SK-N-SH treated with all-trans-retinoic acid at 6 μM for 48 hours (cell line): ENCODE measurements at regions not wholly inside any gene's neighbourhood (a gene's known extent, or its start where the extent isn't known, plus 50 kb on each side); places are given as distances from the start of the nearest gene placed in this dataset.

Experiments
- ATAC-seq: fragments of 200-7000 bp; cut with Tn5 transposase; 3 replicates; pipeline ENCODE4 v1.9.1; 2020; ENCODE audit warnings: mild to moderate bottlenecking, moderate library complexity
- ARNTL ChIP-seq: fragments of 450-650 bp; formaldehyde crosslinking; IDR thresholded peaks from 2 replicates; pipeline ENCODE4 v1.5.0; 2020; ENCODE audit warnings: low read depth, mild to moderate bottlenecking, moderate library complexity, borderline replicate concordance
- CSDC2 ChIP-seq: fragments of 250-450 bp; sonication (Bioruptor Pico); IDR thresholded peaks from 2 replicates; pipeline ENCODE4 v1.5.0; 2020; ENCODE audit warnings: mild to moderate bottlenecking, moderate library complexity
- ESRRG ChIP-seq: fragments of 250-450 bp; sonication (Bioruptor Pico); IDR thresholded peaks from 2 replicates; pipeline ENCODE4 v1.6.1; 2021; ENCODE audit warnings: mild to moderate bottlenecking
- GLIS3 ChIP-seq: fragments of 250-450 bp; sonication (Bioruptor Pico); IDR thresholded peaks from 2 replicates; pipeline ENCODE4 v1.5.0; 2020; ENCODE audit warnings: mild to moderate bottlenecking, moderate library complexity
- ISL1 ChIP-seq: fragments of 250-450 bp; sonication (Bioruptor Pico); IDR thresholded peaks from 2 replicates; pipeline ENCODE4 v2.1.2; 2022; ENCODE audit warnings: mild to moderate bottlenecking, moderate library complexity
- OSR1 ChIP-seq: fragments of 250-450 bp; sonication (Bioruptor Pico); IDR thresholded peaks from 2 replicates; pipeline ENCODE4 v1.8.0; 2022; ENCODE audit warnings: moderate library complexity, mild to moderate bottlenecking, inconsistent platforms
- POU6F1 ChIP-seq: fragments of 250-450 bp; sonication (Bioruptor Pico); IDR thresholded peaks from 2 replicates; pipeline ENCODE4 v1.8.0; 2021; ENCODE audit warnings: low read depth, mild to moderate bottlenecking, moderate library complexity, borderline replicate concordance
- PPARA ChIP-seq: fragments of 250-450 bp; sonication (Bioruptor Pico); IDR thresholded peaks from 2 replicates; pipeline ENCODE4 v1.5.0; 2020; ENCODE audit warnings: mild to moderate bottlenecking, borderline replicate concordance
- RARB ChIP-seq: fragments of 250-450 bp; sonication (Bioruptor Pico); IDR thresholded peaks from 2 replicates; pipeline ENCODE4 v1.8.0; 2021; ENCODE audit warnings: mild to moderate bottlenecking, moderate library complexity
- SNAI2 ChIP-seq: fragments of 250-450 bp; sonication (Bioruptor Pico); IDR thresholded peaks from 2 replicates; pipeline ENCODE4 v1.5.0; 2020; ENCODE audit warnings: mild to moderate bottlenecking, moderate library complexity
- TCF4 ChIP-seq: fragments of 250-450 bp; sonication (Bioruptor Pico); IDR thresholded peaks from 2 replicates; pipeline ENCODE4 v1.8.0; 2021; ENCODE audit warnings: mild to moderate bottlenecking, moderate library complexity, borderline replicate concordance
- TOX ChIP-seq: fragments of 250-450 bp; sonication (Bioruptor Pico); IDR thresholded peaks from 2 replicates; pipeline ENCODE4 v1.8.0; 2021; ENCODE audit warnings: mild to moderate bottlenecking, moderate library complexity, borderline replicate concordance
- TSHZ2 ChIP-seq: fragments of 250-450 bp; sonication (Bioruptor Pico); IDR thresholded peaks from 2 replicates; pipeline ENCODE4 v1.5.0; 2020; ENCODE audit warnings: mild to moderate bottlenecking, moderate library complexity
- ZC3H10 ChIP-seq: fragments of 250-450 bp; sonication (Bioruptor Pico); IDR thresholded peaks from 2 replicates; pipeline ENCODE4 v1.5.1; 2021; ENCODE audit warnings: mild to moderate bottlenecking, moderate library complexity
- ZFP3 ChIP-seq: fragments of 250-450 bp; sonication (Bioruptor Pico); IDR thresholded peaks from 2 replicates; pipeline ENCODE4 v1.5.0; 2020; ENCODE audit warnings: mild to moderate bottlenecking, moderate library complexity
- ZFP30 ChIP-seq: fragments of 450-650 bp; formaldehyde crosslinking; IDR thresholded peaks from 2 replicates; pipeline ENCODE4 v1.5.0; 2022; ENCODE audit warnings: mild to moderate bottlenecking, moderate library complexity
- ZNF565 ChIP-seq: fragments of 450-650 bp; formaldehyde crosslinking; conservative IDR thresholded peaks from 2 replicates; pipeline ENCODE4 v1.5.0; 2020; ENCODE audit warnings: low read depth, mild to moderate bottlenecking, moderate library complexity
- ZNF70 ChIP-seq: fragments of 450-650 bp; formaldehyde crosslinking; IDR thresholded peaks from 2 replicates; pipeline ENCODE4 v1.5.0; 2020; ENCODE audit warnings: mild to moderate bottlenecking, moderate library complexity
- ZNF8 ChIP-seq: fragments of 450-650 bp; formaldehyde crosslinking; IDR thresholded peaks from 2 replicates; pipeline ENCODE4 v1.5.0; 2020; ENCODE audit warnings: mild to moderate bottlenecking, moderate library complexity
- TF ChIP-seq, protein P1 (sequence below): fragments of 250-450 bp; sonication (Bioruptor Pico); IDR thresholded peaks from 2 replicates; pipeline ENCODE4 v1.8.0; 2020; ENCODE audit warnings: mild to moderate bottlenecking, moderate library complexity, borderline replicate concordance
- TF ChIP-seq, protein P2 (sequence below): fragments of 250-450 bp; sonication (Bioruptor Pico); IDR thresholded peaks from 2 replicates; pipeline ENCODE4 v1.5.1; 2021; ENCODE audit warnings: mild to moderate bottlenecking, moderate library complexity
- TF ChIP-seq, protein P3 (sequence below): fragments of 250-450 bp; sonication (Bioruptor Pico); IDR thresholded peaks from 2 replicates; pipeline ENCODE4 v1.5.1; 2020; ENCODE audit warnings: low read depth, mild to moderate bottlenecking, moderate library complexity

DNA sequence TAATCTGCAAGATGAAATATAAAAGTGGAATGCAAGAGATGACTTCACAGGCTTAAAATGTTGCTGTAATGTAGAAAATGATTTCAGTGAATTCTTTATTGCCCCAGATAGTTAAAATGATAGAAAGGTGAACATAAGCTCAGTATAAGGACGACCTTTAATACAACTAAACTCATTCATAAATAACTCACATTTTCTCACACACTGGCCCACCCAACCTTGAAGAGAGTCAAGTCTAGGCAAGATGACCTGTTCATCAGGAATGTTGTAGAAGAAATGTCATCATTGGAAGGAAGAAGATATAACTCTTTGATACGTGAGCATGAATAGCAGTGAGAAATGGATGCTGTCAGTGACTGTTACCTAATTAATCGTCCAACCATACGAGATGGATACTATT lies 111.1 kb upstream of the SASH1 start (continued):
- TF ChIP-seq ZNF8 (CRISPR knock-in tag) (no peak), SNAI2 (CRISPR knock-in tag) (no peak), TOX (CRISPR knock-in tag) (no peak), ZC3H10 (CRISPR knock-in tag) (no peak), ISL1 (CRISPR knock-in tag) (no peak)
- TF ChIP-seq, protein P1, sequence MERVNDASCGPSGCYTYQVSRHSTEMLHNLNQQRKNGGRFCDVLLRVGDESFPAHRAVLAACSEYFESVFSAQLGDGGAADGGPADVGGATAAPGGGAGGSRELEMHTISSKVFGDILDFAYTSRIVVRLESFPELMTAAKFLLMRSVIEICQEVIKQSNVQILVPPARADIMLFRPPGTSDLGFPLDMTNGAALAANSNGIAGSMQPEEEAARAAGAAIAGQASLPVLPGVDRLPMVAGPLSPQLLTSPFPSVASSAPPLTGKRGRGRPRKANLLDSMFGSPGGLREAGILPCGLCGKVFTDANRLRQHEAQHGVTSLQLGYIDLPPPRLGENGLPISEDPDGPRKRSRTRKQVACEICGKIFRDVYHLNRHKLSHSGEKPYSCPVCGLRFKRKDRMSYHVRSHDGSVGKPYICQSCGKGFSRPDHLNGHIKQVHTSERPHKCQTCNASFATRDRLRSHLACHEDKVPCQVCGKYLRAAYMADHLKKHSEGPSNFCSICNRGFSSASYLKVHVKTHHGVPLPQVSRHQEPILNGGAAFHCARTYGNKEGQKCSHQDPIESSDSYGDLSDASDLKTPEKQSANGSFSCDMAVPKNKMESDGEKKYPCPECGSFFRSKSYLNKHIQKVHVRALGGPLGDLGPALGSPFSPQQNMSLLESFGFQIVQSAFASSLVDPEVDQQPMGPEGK, result no peak
- TF ChIP-seq, protein P2, sequence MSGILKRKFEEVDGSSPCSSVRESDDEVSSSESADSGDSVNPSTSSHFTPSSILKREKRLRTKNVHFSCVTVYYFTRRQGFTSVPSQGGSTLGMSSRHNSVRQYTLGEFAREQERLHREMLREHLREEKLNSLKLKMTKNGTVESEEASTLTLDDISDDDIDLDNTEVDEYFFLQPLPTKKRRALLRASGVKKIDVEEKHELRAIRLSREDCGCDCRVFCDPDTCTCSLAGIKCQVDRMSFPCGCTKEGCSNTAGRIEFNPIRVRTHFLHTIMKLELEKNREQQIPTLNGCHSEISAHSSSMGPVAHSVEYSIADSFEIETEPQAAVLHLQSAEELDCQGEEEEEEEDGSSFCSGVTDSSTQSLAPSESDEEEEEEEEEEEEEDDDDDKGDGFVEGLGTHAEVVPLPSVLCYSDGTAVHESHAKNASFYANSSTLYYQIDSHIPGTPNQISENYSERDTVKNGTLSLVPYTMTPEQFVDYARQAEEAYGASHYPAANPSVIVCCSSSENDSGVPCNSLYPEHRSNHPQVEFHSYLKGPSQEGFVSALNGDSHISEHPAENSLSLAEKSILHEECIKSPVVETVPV (CRISPR knock-in tag), result no peak

DNA sequence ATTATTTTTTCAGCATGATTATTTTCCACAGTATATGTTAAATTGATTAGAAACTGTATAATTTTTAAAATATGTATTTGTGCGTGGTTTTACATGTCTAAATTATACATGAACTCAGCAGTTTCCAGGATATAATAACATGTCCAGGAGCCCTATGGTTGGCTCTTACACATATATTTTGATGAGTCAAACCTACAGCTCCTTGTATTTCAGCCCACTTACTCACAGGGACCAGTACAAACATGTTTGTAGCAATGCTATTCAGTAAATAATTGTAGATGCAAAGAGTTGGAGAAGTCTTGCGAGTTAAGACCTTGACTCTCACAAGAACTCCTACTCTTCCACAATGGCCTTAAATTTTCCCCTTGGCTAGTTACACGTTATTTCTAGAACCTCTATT lies 107.2 kb upstream of the SASH1 start:
- no peak for TF ChIP-seq ISL1 (CRISPR knock-in tag)
- no peak for TF ChIP-seq ARNTL (CRISPR knock-in tag)
- TF ChIP-seq ESRRG (CRISPR knock-in tag), result no peak
- TF ChIP-seq, protein P3, sequence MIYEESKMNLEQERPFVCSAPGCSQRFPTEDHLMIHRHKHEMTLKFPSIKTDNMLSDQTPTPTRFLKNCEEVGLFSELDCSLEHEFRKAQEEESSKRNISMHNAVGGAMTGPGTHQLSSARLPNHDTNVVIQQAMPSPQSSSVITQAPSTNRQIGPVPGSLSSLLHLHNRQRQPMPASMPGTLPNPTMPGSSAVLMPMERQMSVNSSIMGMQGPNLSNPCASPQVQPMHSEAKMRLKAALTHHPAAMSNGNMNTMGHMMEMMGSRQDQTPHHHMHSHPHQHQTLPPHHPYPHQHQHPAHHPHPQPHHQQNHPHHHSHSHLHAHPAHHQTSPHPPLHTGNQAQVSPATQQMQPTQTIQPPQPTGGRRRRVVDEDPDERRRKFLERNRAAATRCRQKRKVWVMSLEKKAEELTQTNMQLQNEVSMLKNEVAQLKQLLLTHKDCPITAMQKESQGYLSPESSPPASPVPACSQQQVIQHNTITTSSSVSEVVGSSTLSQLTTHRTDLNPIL (CRISPR knock-in tag), result no peak
- no peak for TF ChIP-seq ZFP3 (CRISPR knock-in tag)
- no peak for TF ChIP-seq ZNF8 (CRISPR knock-in tag)
- TF ChIP-seq GLIS3 (CRISPR knock-in tag), result no peak
- no peak for TF ChIP-seq OSR1 (CRISPR knock-in tag)
- no peak for TF ChIP-seq ZNF565 (CRISPR knock-in tag)
- peak; percentile 41; the same call in 1 of the 3 replicates for ATAC-seq

DNA sequence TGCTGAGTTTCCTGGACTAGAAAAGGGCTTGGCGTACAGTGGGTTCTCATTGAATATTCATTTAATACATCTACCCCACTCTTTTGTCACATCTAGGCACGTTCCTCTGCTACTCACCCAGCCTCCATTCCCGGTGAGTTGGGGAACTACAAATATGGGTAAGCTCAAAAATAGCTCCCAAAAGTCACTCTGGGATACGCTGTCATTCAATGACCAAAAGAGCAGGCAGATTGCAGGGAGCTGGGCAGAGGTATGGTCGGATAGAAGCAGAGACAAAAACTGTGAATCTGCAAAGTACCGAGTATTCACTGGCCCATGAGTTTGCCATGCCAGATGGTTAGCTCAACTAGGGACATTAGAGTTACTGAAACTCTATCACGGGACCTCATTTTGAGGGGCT lies 103.9 kb upstream of the SASH1 start:
- ATAC-seq, result no peak
- TF ChIP-seq ZFP30 (no peak), GLIS3 (CRISPR knock-in tag) (no peak), SNAI2 (CRISPR knock-in tag) (no peak), ISL1 (CRISPR knock-in tag) (no peak), ESRRG (CRISPR knock-in tag) (no peak), POU6F1 (CRISPR knock-in tag) (no peak), TOX (CRISPR knock-in tag) (no peak), RARB (CRISPR knock-in tag) (no peak), PPARA (CRISPR knock-in tag) (no peak), ARNTL (CRISPR knock-in tag) (no peak), CSDC2 (CRISPR knock-in tag) (no peak), ZC3H10 (CRISPR knock-in tag) (no peak), OSR1 (CRISPR knock-in tag) (no peak), TSHZ2 (CRISPR knock-in tag) (no peak), TCF4 (CRISPR knock-in tag) (no peak), ZNF70 (no peak)
- TF ChIP-seq, protein P1, result no peak
- TF ChIP-seq, protein P3 (CRISPR knock-in tag), result no peak
- TF ChIP-seq, all 23 proteins: peak for 0
